AG04450 (cell line): ENCODE measurements at regions not wholly inside any gene's neighbourhood (a gene's known extent, or its start where the extent isn't known, plus 50 kb on each side); places are given as distances from the start of the nearest gene placed in this dataset.

Source experiments
- CTCF ChIA-PET: fragments of 300-600, 350-600 bp; formaldehyde crosslinking; extraction: SDS; loops from one replicate; lab custom pipeline; 2022; ENCODE audit warnings: antibody characterized with exemption, inconsistent platforms; lab: Charles Lee
- POLR2A ChIA-PET: fragments of 350-600 bp; formaldehyde crosslinking; extraction: SDS; loops from one replicate; lab custom pipeline; 2021; ENCODE audit warnings: antibody characterized with exemption, inconsistent platforms; lab: Yijun Ruan, JAX
- DNase-seq: peaks from one replicate; pipeline ENCODE4 v3.0.0-alpha.2; 2011; ENCODE audit warnings: low read depth, low spot score
- H3K27ac ChIP-seq: one replicate; pipeline ENCODE4 v1.5.1; 2012; ENCODE audit warnings: low read depth, low read length, control low read depth
- H3K27me3 ChIP-seq: one replicate; pipeline ENCODE4 v1.6.0; 2012; ENCODE audit warnings: low read length; ENCODE audit not compliant: control insufficient read depth, insufficient read depth
- H3K4me3 ChIP-seq: 2 replicates; pipeline ENCODE4 v1.5.1; 2011; ENCODE audit warnings: mild to moderate bottlenecking, low read depth, low read length, control low read depth
- H3K9me3 ChIP-seq: 2 replicates; pipeline ENCODE4 v1.5.1; 2012; ENCODE audit warnings: low read length; ENCODE audit not compliant: control insufficient read depth, insufficient read depth
- CTCF ChIP-seq: IDR thresholded peaks from 2 replicates; pipeline ENCODE4 v1.5.1; 2011; ENCODE audit warnings: low read depth, low read length, control low read depth, inconsistent platforms

GRCh38 chr9:13677801-13678200 lies 398.3 kb upstream of the MPDZ start:
- CTCF ChIA-PET = no interaction called here
- no peaks in the 10 kb centered on the region for H3K9me3 ChIP-seq
- no peak for DNase-seq
- no peaks in the 10 kb centered on the region for H3K27me3 ChIP-seq
- POLR2A ChIA-PET = no interaction called here
- H3K27ac ChIP-seq = no peak overlapping the region
- no peak for TF ChIP-seq CTCF
- no peak overlapping the region for H3K4me3 ChIP-seq

GRCh38 chr9:13675638-13676000 lies 396.1 kb upstream of the MPDZ start:
- H3K27ac ChIP-seq = no peak overlapping the region
- H3K27me3 ChIP-seq = no peaks in the 10 kb centered on the region
- POLR2A ChIA-PET = no interaction called here
- CTCF ChIA-PET = no interaction called here
- no peak overlapping the region for H3K4me3 ChIP-seq
- DNase-seq = no peak
- TF ChIP-seq CTCF = no peak
- no peaks in the 10 kb centered on the region for H3K9me3 ChIP-seq

- no peak for DNase-seq
- Histone ChIP-seq H3K4me3 (no peak overlapping the region), H3K27ac (no peak overlapping the region), H3K9me3 (no peaks in the 10 kb centered on the region), H3K27me3 (no peaks in the 10 kb centered on the region)
- POLR2A ChIA-PET = no interaction called here
- CTCF ChIA-PET = no interaction called here
- TF ChIP-seq CTCF = no peak
These were observed 395.6 kb upstream of the MPDZ start for GRCh38 chr9:13674926-13675637.

- ChIA-PET CTCF (no interaction called here), POLR2A (no interaction called here)
- DNase-seq = no peak
- no peak for TF ChIP-seq CTCF
- no peaks in the 10 kb centered on the region for H3K9me3 ChIP-seq
- no peak overlapping the region for H3K4me3 ChIP-seq
- H3K27ac ChIP-seq = no peak overlapping the region
- no peaks in the 10 kb centered on the region for H3K27me3 ChIP-seq
These were observed 393.9 kb upstream of the MPDZ start for GRCh38 chr9:13673348-13673747.

GRCh38 chr9:13665418-13666066 lies 386.1 kb upstream of the MPDZ start:
- Histone ChIP-seq H3K9me3 (no peaks in the 10 kb centered on the region), H3K27me3 (no peaks in the 10 kb centered on the region), H3K4me3 (no peak overlapping the region), H3K27ac (no peak overlapping the region)
- TF ChIP-seq CTCF = no peak
- DNase-seq = no peak
- CTCF ChIA-PET = no interaction called here
- POLR2A ChIA-PET = interaction anchor here (0.7 kb wide), 1 partner anchor 595 kb away, joined by 3 read pairs; no protein-coding TSS in a partner anchor
